ENCODE measurements at regions not wholly inside any gene's neighbourhood (a gene's known extent, or its start where the extent isn't known, plus 50 kb on each side); places are given as distances from the start of the nearest gene placed in this dataset.

- no peak overlapping the region for H3K27ac ChIP-seq
- DNase-seq (no peak), ATAC-seq (no peak)
- TF ChIP-seq, protein P1, sequence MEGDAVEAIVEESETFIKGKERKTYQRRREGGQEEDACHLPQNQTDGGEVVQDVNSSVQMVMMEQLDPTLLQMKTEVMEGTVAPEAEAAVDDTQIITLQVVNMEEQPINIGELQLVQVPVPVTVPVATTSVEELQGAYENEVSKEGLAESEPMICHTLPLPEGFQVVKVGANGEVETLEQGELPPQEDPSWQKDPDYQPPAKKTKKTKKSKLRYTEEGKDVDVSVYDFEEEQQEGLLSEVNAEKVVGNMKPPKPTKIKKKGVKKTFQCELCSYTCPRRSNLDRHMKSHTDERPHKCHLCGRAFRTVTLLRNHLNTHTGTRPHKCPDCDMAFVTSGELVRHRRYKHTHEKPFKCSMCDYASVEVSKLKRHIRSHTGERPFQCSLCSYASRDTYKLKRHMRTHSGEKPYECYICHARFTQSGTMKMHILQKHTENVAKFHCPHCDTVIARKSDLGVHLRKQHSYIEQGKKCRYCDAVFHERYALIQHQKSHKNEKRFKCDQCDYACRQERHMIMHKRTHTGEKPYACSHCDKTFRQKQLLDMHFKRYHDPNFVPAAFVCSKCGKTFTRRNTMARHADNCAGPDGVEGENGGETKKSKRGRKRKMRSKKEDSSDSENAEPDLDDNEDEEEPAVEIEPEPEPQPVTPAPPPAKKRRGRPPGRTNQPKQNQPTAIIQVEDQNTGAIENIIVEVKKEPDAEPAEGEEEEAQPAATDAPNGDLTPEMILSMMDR (IDR thresholded peaks at IDR 0.05): no peak
- H3K9me3 ChIP-seq: no peaks in the 10 kb centered on the region
- intact Hi-C loops (cut with DNase I): no loop called here
- no peaks in the 10 kb centered on the region for H3K4me1 ChIP-seq
- H3K36me3 ChIP-seq: no peaks in the 10 kb centered on the region
- H3K27me3 ChIP-seq: no peaks in the 10 kb centered on the region
- H3K4me3 ChIP-seq: no peak overlapping the region
These were observed 143.6 kb upstream of the CCNG1 start for GRCh38 chr5:163293836-163294235.

GRCh38 chr5:163303718-163304117, 133.7 kb upstream of the CCNG1 start:
- TF ChIP-seq, protein P1 (IDR thresholded peaks at IDR 0.05): no peak
- H3K36me3 ChIP-seq: no peaks in the 10 kb centered on the region
- DNase-seq (no peak), ATAC-seq (no peak)
- H3K9me3 ChIP-seq: no peaks in the 10 kb centered on the region
- H3K27me3 ChIP-seq: no peaks in the 10 kb centered on the region
- no peak overlapping the region for H3K27ac ChIP-seq
- H3K4me3 ChIP-seq: no peak overlapping the region
- H3K4me1 ChIP-seq: no peaks in the 10 kb centered on the region
- intact Hi-C loops (cut with DNase I): no loop called here

DNA sequence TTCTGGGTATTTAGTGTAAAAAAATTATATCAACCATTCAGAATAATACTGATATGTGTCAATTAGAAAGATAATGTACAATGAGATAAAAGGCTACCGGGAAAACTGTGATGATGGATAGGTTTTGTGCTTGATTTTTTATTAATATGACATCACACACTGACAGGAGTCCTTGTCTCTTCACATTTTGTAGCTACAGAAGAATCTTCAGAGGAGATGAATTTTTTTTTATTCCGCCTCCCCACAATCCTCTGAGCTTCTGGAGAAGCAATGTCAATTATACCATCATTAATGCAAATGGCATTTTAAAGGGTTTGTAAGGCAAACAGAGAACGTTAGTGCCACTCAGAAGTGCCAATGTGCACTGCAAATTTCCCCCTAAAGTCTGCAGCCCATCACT, 131.7 kb upstream of the CCNG1 start:
- H3K9me3 ChIP-seq: no peaks in the 10 kb centered on the region
- TF ChIP-seq, protein P1 (IDR thresholded peaks at IDR 0.05): no peak
- peaks cover 0 to 11% of the 10 kb centered on the region in 2 donors for H3K4me1 ChIP-seq
- no peak overlapping the region for H3K27ac ChIP-seq
- H3K27me3 ChIP-seq: no peaks in the 10 kb centered on the region
- intact Hi-C loops (cut with DNase I): no loop called here
- no peaks in the 10 kb centered on the region for H3K36me3 ChIP-seq
- DNase-seq (no peak), ATAC-seq (no peak)
- no peak overlapping the region for H3K4me3 ChIP-seq

- Histone ChIP-seq H3K4me1 (peaks cover 0 to 15% of the 10 kb centered on the region in 2 donors), H3K9me3 (no peaks in the 10 kb centered on the region), H3K36me3 (no peaks in the 10 kb centered on the region), H3K27me3 (no peaks in the 10 kb centered on the region), H3K4me3 (no peak overlapping the region), H3K27ac (no peak overlapping the region)
- ATAC-seq (peak; percentile 41), DNase-seq (no peak)
- TF ChIP-seq, protein P1 (IDR thresholded peaks at IDR 0.05): no peak
- intact Hi-C loops (cut with DNase I): no loop called here
These were observed 131.0 kb upstream of the CCNG1 start for GRCh38 chr5:163306421-163306820.

DNA sequence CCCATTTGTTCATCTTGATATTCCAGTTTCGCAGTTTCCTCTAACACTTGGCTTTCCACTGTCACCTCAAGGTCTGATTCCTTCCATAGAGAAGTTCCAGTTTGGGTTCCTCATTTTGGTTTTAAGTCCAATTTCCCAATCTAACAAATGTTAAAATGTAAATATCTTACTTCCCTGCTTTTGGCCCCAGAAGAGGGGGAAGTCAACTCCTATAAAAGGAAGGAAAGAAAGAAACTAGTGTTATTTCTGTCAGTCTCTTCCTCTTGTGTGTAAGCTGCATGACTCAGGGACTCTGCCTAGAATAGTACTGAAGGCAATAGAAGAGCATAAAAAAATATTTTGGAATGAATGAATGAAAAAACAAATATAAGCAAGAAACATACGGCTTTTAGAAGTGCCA, 127.5 kb upstream of the CCNG1 start:
- intact Hi-C loops (cut with DNase I): no loop called here
- Histone ChIP-seq H3K36me3 (no peaks in the 10 kb centered on the region), H3K27me3 (no peaks in the 10 kb centered on the region), H3K9me3 (peaks cover 0 to 19% of the 10 kb centered on the region in 2 donors), H3K4me3 (no peak overlapping the region), H3K4me1 (peaks cover 0 to 15% of the 10 kb centered on the region in 2 donors), H3K27ac (peak overlapping the region in 1 of 2 donors; percentile 58)
- DNase-seq (no peak), ATAC-seq (peak; percentile 61)
- TF ChIP-seq, protein P1 (IDR thresholded peaks at IDR 0.05): no peak

Data from left lung (tissue), 4 donors.